GM12891 (cell line): ENCODE measurements at regions not wholly inside any gene's neighbourhood (a gene's known extent, or its start where the extent isn't known, plus 50 kb on each side); places are given as distances from the start of the nearest gene placed in this dataset.

Experiments
- POLR2A ChIP-seq: IDR thresholded peaks from 2 replicates; pipeline ENCODE4 v1.6.1; 2011; ENCODE audit warnings: low read depth, low read length, control low read depth
- POLR2AphosphoS5 ChIP-seq: IDR thresholded peaks from 2 replicates; pipeline ENCODE4 v1.6.1; 2011; ENCODE audit warnings: low read depth, low read length, control low read depth
- POU2F2 ChIP-seq: IDR thresholded peaks from 2 replicates; pipeline ENCODE4 v1.6.1; 2011; ENCODE audit warnings: low read depth, mild to moderate bottlenecking, control low read depth, low read length, moderate library complexity
- SPI1 ChIP-seq: IDR thresholded peaks from 2 replicates; pipeline ENCODE4 v1.6.1; 2011; ENCODE audit warnings: low read depth, low read length, control low read depth
- TAF1 ChIP-seq: IDR thresholded peaks from 2 replicates; pipeline ENCODE4 v1.6.1; 2011; ENCODE audit warnings: low read depth, low read length, control low read depth

DNA sequence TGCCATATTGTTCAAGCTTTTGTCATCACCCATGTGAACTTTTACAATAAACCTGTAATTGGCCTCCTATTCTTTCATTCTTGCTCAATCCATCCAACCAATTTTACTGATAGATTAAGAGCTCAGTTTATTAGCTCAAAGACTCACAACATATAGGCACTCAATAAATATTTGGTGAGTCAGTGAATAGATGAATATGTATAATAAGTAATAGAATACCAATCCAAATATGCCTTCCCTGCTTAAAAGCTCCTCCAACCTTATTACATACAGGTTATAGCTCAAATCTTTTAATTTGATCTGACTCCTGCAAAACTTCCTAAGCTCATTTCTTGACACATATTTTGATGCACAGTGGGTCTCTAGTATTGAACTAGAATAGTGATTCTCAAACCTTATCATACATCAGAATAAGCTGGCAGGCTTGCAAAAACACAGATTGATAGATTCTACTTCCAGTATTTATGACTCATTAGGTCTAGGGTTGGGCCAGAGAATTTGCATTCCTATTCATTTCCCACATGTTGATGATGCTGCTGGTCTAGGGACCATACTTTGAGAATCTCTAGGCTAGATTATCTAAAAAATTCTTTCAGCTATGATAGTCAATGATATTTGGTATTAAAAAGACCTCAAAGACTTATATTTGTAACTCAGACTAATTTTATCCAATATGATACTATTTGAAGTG lies 114.4 kb downstream of the PCTP start:
- TF ChIP-seq POLR2AphosphoS5 (no peak), POLR2A (no peak), TAF1 (no peak), POU2F2 (no peak), SPI1 (no peak)
